Caco-2 (cell line): ENCODE measurements at regions not wholly inside any gene's neighbourhood (a gene's known extent, or its start where the extent isn't known, plus 50 kb on each side); places are given as distances from the start of the nearest gene placed in this dataset.

Experiments used
- BruUV-seq: library from RNA; stranded (reverse); fragments of 400-500 nt; replicated peaks from 2 replicates; lab custom pipeline; 2021; lab: Mats Ljungman, UMichigan
- CTCF ChIA-PET: fragments of 300-600 bp; sonication (Branson Sonifier 250); formaldehyde crosslinking; loops from one replicate; lab custom pipeline; 2022; ENCODE audit warnings: antibody characterized with exemption; lab: Charles Lee
- POLR2A ChIA-PET: fragments of 300-600 bp; sonication (Branson Sonifier 250); formaldehyde crosslinking; loops from one replicate; lab custom pipeline; 2022; ENCODE audit warnings: antibody characterized with exemption; lab: Charles Lee
- DNase-seq, 2 experiments: peaks; one replicate each; pipeline versions ENCODE4 v3.0.0 to v3.0.0-alpha.2; 2020 to 2022
- H3K27me3 ChIP-seq: replicated peaks from 2 replicates; pipeline ENCODE4 v1.6.0; 2011; ENCODE audit warnings: low read length; ENCODE audit not compliant: control insufficient read depth, insufficient read depth
- H3K36me3 ChIP-seq: 2 replicates; pipeline ENCODE4 v1.5.1; 2011; ENCODE audit warnings: low read length; ENCODE audit not compliant: control insufficient read depth, insufficient read depth
- H3K4me1 ChIP-seq: fragments of 250-450 bp; sonication (Bioruptor Pico); 2 replicates; pipeline ENCODE4 v1.5.1; 2020; ENCODE audit warnings: mild to moderate bottlenecking
- H3K4me3 ChIP-seq: 2 replicates; pipeline ENCODE4 v1.5.1; 2011; ENCODE audit warnings: low read depth, mild to moderate bottlenecking, control low read depth, low read length
- H3K9me3 ChIP-seq: fragments of 250-450 bp; sonication (Bioruptor Pico); 2 replicates; pipeline ENCODE4 v1.5.1; 2020; ENCODE audit warnings: mild to moderate bottlenecking, moderate library complexity
- H3K27ac Mint-ChIP-seq: one replicate; pipeline ENCODE4 v1.8.0; 2022; ENCODE audit warnings: mixed read lengths; ENCODE audit not compliant: unreplicated experiment
- H3K27me3 Mint-ChIP-seq: one replicate; pipeline ENCODE4 v1.8.0; 2022; ENCODE audit warnings: mixed read lengths; ENCODE audit not compliant: insufficient read depth, unreplicated experiment
- H3K36me3 Mint-ChIP-seq: one replicate; pipeline ENCODE4 v1.8.0; 2022; ENCODE audit warnings: mild to moderate bottlenecking, mixed read lengths; ENCODE audit not compliant: insufficient read depth, unreplicated experiment
- H3K4me1 Mint-ChIP-seq: one replicate; pipeline ENCODE4 v1.8.0; 2022; ENCODE audit warnings: low read depth, mixed read lengths; ENCODE audit not compliant: unreplicated experiment
- H3K4me3 Mint-ChIP-seq: one replicate; pipeline ENCODE4 v1.8.0; 2022; ENCODE audit warnings: mild to moderate bottlenecking, moderate library complexity, mixed read lengths; ENCODE audit not compliant: unreplicated experiment
- H3K9me3 Mint-ChIP-seq: one replicate; pipeline ENCODE4 v1.8.0; 2022; ENCODE audit warnings: mixed read lengths; ENCODE audit not compliant: unreplicated experiment
- CTCF ChIP-seq, 2 experiments: fragments of 200-600 bp in 1 of 2; IDR thresholded peaks; 1 replicate in 1 of 2; 2 replicates in 1 of 2; pipeline versions ENCODE4 v1.5.1 to v1.8.0; 2011 to 2022; ENCODE audit warnings: antibody characterized with exemption in 1 of 2, control low read depth in 1 of 2, inconsistent platforms in 1 of 2, low read depth in 1 of 2, low read length in 1 of 2, mild to moderate bottlenecking in 1 of 2, moderate library complexity in 1 of 2; ENCODE audit not compliant: insufficient read depth in 1 of 2, severe bottlenecking in 1 of 2, unreplicated experiment in 1 of 2
- intact Hi-C: fragments of 100-400 bp; cut with micrococcal nuclease; formaldehyde crosslinking; loops from one replicate; pipeline ENCODE4 v1.10.0; 2022; ENCODE audit not compliant: unreplicated experiment

GRCh38 chr16:86729686-86730085 is 151.3 kb downstream of the FOXL1 start:
- BruUV-seq = no TSS peak
- Mint-ChIP-seq H3K27me3 (peaks cover 28% of the 10 kb centered on the region), H3K4me3 (no peak overlapping the region), H3K4me1 (no peaks in the 10 kb centered on the region), H3K36me3 (no peaks in the 10 kb centered on the region), H3K9me3 (no peaks in the 10 kb centered on the region), H3K27ac (no peak overlapping the region)
- no peaks in the 10 kb centered on the region for H3K27me3 ChIP-seq
- DNase-seq = no peak
- TF ChIP-seq CTCF (IDR thresholded peaks at IDR 0.05; ENCODE audit: insufficient read depth in 1 of 2, low read depth in 1 of 2, low read length in 1 of 2, severe bottlenecking in 1 of 2, unreplicated experiment in 1 of 2) = no peak
- no peaks in the 10 kb centered on the region for H3K4me1 ChIP-seq
- H3K36me3 ChIP-seq = no peaks in the 10 kb centered on the region
- ChIA-PET CTCF (no interaction called here), POLR2A (no interaction called here)
- H3K4me3 ChIP-seq = no peak overlapping the region
- intact Hi-C loops = no loop called here
- H3K9me3 ChIP-seq = no peaks in the 10 kb centered on the region

- Mint-ChIP-seq H3K4me3 (no peak overlapping the region), H3K9me3 (no peaks in the 10 kb centered on the region), H3K27ac (no peak overlapping the region), H3K36me3 (no peaks in the 10 kb centered on the region), H3K27me3 (peaks cover 28% of the 10 kb centered on the region), H3K4me1 (no peaks in the 10 kb centered on the region)
- Histone ChIP-seq H3K4me3 (no peak overlapping the region), H3K4me1 (no peaks in the 10 kb centered on the region), H3K27me3 (no peaks in the 10 kb centered on the region), H3K36me3 (no peaks in the 10 kb centered on the region), H3K9me3 (no peaks in the 10 kb centered on the region)
- TF ChIP-seq CTCF (IDR thresholded peaks at IDR 0.05; ENCODE audit: insufficient read depth in 1 of 2, low read depth in 1 of 2, low read length in 1 of 2, severe bottlenecking in 1 of 2, unreplicated experiment in 1 of 2) = no peak
- POLR2A ChIA-PET = no interaction called here
- no peak for DNase-seq
- no TSS peak for BruUV-seq
- intact Hi-C loops = no loop called here
- CTCF ChIA-PET = no interaction called here
Observed at GRCh38 chr16:86730086-86730485, 151.7 kb downstream of the FOXL1 start.

GRCh38 chr16:86730597-86730996 is 152.2 kb downstream of the FOXL1 start:
- ChIA-PET POLR2A (no interaction called here), CTCF (no interaction called here)
- Histone ChIP-seq H3K4me3 (no peak overlapping the region), H3K9me3 (no peaks in the 10 kb centered on the region), H3K27me3 (no peaks in the 10 kb centered on the region), H3K36me3 (no peaks in the 10 kb centered on the region), H3K4me1 (no peaks in the 10 kb centered on the region)
- BruUV-seq = no TSS peak
- Mint-ChIP-seq H3K4me3 (no peak overlapping the region), H3K9me3 (no peaks in the 10 kb centered on the region), H3K4me1 (no peaks in the 10 kb centered on the region), H3K27ac (no peak overlapping the region), H3K27me3 (peaks cover 22% of the 10 kb centered on the region), H3K36me3 (no peaks in the 10 kb centered on the region)
- DNase-seq = no peak
- intact Hi-C loops = no loop called here
- no peak for TF ChIP-seq CTCF (IDR thresholded peaks at IDR 0.05; ENCODE audit: insufficient read depth in 1 of 2, low read depth in 1 of 2, low read length in 1 of 2, severe bottlenecking in 1 of 2, unreplicated experiment in 1 of 2)
